ENCODE measurements at regions not wholly inside any gene's neighbourhood (a gene's known extent, or its start where the extent isn't known, plus 50 kb on each side); places are given as distances from the start of the nearest gene placed in this dataset.

DNA sequence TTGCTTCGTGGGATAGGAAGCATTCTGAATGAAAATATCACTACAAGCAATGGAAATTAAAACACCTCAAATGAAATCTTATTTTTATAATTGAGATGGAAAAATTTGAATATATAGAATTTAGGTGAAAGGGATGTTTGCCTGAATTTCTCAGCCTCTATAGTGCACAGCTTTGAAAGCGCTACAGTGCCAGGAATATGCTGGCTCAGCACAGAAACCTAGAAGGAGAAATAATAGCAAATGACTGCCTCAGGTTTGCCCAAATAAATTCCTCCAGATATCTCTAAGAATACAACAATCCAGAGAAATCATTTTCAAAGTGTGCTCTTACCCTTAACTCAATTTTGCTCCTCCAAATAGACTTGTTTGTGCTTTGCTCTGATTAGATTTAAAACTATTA is 141.1 kb upstream of the ZNF385D start:
- WGBS, 2 donors (ENCODE audit: extremely low coverage in 2 of 2, insufficient read length in 2 of 2, insufficient replicate concordance in 1 of 2), result no CpG with 5 or more reads among the region's 2 CpGs
- H3K14ac ChIP-seq (ENCODE audit: low read length), result no peak overlapping the region
- H3K4ac ChIP-seq (ENCODE audit: low read length), result no peak overlapping the region
- no peak overlapping the region for H3K9ac ChIP-seq (ENCODE audit: low read depth, low read length, poor library complexity)
- H3K4me3 ChIP-seq (ENCODE audit: low read length in 2 of 2), result no peak overlapping the region
- no peak overlapping the region for H2BK15ac ChIP-seq (ENCODE audit: low read length)
- no peak overlapping the region for H4K8ac ChIP-seq (ENCODE audit: low read depth, low read length)
- H3K79me1 ChIP-seq (ENCODE audit: low read depth, low read length), result no peaks in the 10 kb centered on the region
- no peak overlapping the region for H2AFZ ChIP-seq (ENCODE audit: low read length)
- no peak overlapping the region for H3K27ac ChIP-seq (replicated peaks; ENCODE audit: low read length)
- no peak overlapping the region for H2BK5ac ChIP-seq (ENCODE audit: low read length)
- H4K91ac ChIP-seq (ENCODE audit: low read depth, low read length, poor library complexity), result no peak overlapping the region
- H3K18ac ChIP-seq (ENCODE audit: low read length), result no peak overlapping the region
- no peak overlapping the region for H3K23ac ChIP-seq (ENCODE audit: low read depth, low read length, poor library complexity)
- no peaks in the 10 kb centered on the region for H3K9me3 ChIP-seq (replicated peaks in 1 of 2; ENCODE audit: control insufficient read depth in 2 of 2, insufficient read depth in 1 of 2, low read depth in 1 of 2, low read length in 2 of 2)
- no peak overlapping the region for H2BK12ac ChIP-seq (ENCODE audit: low read length)
- H2AK5ac ChIP-seq (ENCODE audit: low read depth, low read length), result no peak overlapping the region
- H3K27me3 ChIP-seq (ENCODE audit: control insufficient read depth in 3 of 3, insufficient read depth in 3 of 3, low read depth in 1 of 3, low read length in 3 of 3), result no peaks in the 10 kb centered on the region
- no peaks in the 10 kb centered on the region for H3K4me1 ChIP-seq (ENCODE audit: control insufficient read depth in 2 of 2, insufficient read depth in 1 of 2, low read depth in 1 of 2, low read length in 2 of 2)
- H2BK120ac ChIP-seq (ENCODE audit: low read depth, low read length), result no peak overlapping the region
- H3K36me3 ChIP-seq (replicated peaks in 1 of 2; ENCODE audit: control insufficient read depth in 2 of 2, insufficient read depth in 2 of 2, low read length in 2 of 2), result no peaks in the 10 kb centered on the region
- DNase-seq (ENCODE audit: low spot score), result no peak
- no peak overlapping the region for H3K4me2 ChIP-seq (ENCODE audit: insufficient read depth, low read length, poor library complexity, severe bottlenecking)

DNA sequence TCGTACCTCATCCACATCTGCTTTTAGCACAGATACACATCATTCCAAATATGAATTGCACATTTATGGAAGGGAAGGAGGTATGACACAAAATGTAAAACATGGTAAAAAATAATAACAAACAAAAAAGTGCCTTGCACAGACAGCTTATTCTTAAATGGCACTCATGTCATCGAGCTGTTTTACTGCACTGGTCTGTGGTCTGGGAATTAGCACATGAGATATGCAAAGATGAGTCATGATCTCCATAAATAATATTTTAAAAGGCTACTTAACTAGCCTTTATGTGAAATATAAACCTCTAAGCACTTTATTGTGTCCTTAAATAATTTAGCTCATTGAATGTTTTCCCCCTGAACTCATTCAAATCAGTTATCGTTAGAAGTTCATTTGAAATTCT is 142.2 kb upstream of the ZNF385D start:
- no peak overlapping the region for H3K23ac ChIP-seq (ENCODE audit: low read depth, low read length, poor library complexity)
- H2AK5ac ChIP-seq (ENCODE audit: low read depth, low read length), result no peak overlapping the region
- H2BK15ac ChIP-seq (ENCODE audit: low read length), result no peak overlapping the region
- no peak overlapping the region for H2AFZ ChIP-seq (ENCODE audit: low read length)
- H3K27me3 ChIP-seq (ENCODE audit: control insufficient read depth in 3 of 3, insufficient read depth in 3 of 3, low read depth in 1 of 3, low read length in 3 of 3), result no peaks in the 10 kb centered on the region
- H3K14ac ChIP-seq (ENCODE audit: low read length), result no peak overlapping the region
- H3K9ac ChIP-seq (ENCODE audit: low read depth, low read length, poor library complexity), result no peak overlapping the region
- no peaks in the 10 kb centered on the region for H3K79me1 ChIP-seq (ENCODE audit: low read depth, low read length)
- H3K18ac ChIP-seq (ENCODE audit: low read length), result no peak overlapping the region
- H2BK5ac ChIP-seq (ENCODE audit: low read length), result no peak overlapping the region
- no peaks in the 10 kb centered on the region for H3K9me3 ChIP-seq (replicated peaks in 1 of 2; ENCODE audit: control insufficient read depth in 2 of 2, insufficient read depth in 1 of 2, low read depth in 1 of 2, low read length in 2 of 2)
- H2BK12ac ChIP-seq (ENCODE audit: low read length), result no peak overlapping the region
- no peak overlapping the region for H3K4ac ChIP-seq (ENCODE audit: low read length)
- no peaks in the 10 kb centered on the region for H3K36me3 ChIP-seq (replicated peaks in 1 of 2; ENCODE audit: control insufficient read depth in 2 of 2, insufficient read depth in 2 of 2, low read length in 2 of 2)
- no peaks in the 10 kb centered on the region for H3K4me1 ChIP-seq (ENCODE audit: control insufficient read depth in 2 of 2, insufficient read depth in 1 of 2, low read depth in 1 of 2, low read length in 2 of 2)
- no peak overlapping the region for H2BK120ac ChIP-seq (ENCODE audit: low read depth, low read length)
- no peak overlapping the region for H4K91ac ChIP-seq (ENCODE audit: low read depth, low read length, poor library complexity)
- no peak overlapping the region for H3K4me2 ChIP-seq (ENCODE audit: insufficient read depth, low read length, poor library complexity, severe bottlenecking)
- WGBS, 2 donors (ENCODE audit: extremely low coverage in 2 of 2, insufficient read length in 2 of 2, insufficient replicate concordance in 1 of 2), result no CpG with 5 or more reads among the region's 3 CpGs
- no peak overlapping the region for H4K8ac ChIP-seq (ENCODE audit: low read depth, low read length)
- H3K27ac ChIP-seq (replicated peaks; ENCODE audit: low read length), result no peak overlapping the region
- no peak for DNase-seq (ENCODE audit: low spot score)
- no peak overlapping the region for H3K4me3 ChIP-seq (ENCODE audit: low read length in 2 of 2)

DNA sequence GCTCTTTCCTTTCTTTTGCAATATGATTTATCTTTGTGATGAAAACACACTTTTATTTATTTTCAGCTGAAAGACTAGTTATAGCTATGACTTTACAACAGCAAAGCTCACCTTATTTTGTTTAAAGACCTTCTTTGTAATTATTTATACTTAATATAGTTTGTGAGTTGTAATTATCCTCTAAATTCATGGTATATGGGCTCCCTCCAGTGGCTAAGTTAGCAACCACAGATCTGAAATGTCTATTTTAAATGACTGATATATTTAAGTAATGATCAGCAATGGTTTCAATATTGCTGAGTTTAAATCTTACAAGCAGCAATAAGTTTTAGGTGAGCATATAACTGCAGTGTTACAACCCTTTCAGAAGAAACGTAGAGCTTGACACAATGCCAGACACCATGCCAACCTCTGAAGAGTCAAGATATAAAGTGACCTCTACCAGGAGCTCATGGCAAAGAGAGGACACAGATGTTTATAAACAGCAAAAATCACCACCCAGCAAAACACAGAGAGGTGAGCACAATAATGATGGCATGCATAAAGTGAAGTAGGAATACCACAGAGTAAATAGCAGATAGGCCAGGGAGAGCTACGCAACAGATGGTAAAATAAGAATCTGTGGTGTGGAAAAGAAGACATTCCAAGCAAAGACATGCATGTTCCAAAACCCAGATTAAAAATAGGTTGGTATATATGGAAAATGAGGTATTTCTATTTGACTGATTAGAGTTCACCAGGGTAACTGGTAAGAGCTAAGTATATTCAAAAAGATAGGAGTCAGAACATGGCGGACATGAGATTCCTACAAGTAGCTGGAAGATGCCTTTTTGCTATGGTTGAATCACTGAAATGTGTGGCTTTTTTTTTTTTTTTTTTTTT is 143.7 kb upstream of the ZNF385D start:
- H3K9ac ChIP-seq (ENCODE audit: low read depth, low read length, poor library complexity), result no peak overlapping the region
- no peak overlapping the region for H2BK15ac ChIP-seq (ENCODE audit: low read length)
- H3K14ac ChIP-seq (ENCODE audit: low read length), result no peak overlapping the region
- H2AK5ac ChIP-seq (ENCODE audit: low read depth, low read length), result no peak overlapping the region
- H3K27ac ChIP-seq (replicated peaks; ENCODE audit: low read length), result no peak overlapping the region
- H3K36me3 ChIP-seq (replicated peaks in 1 of 2; ENCODE audit: control insufficient read depth in 2 of 2, insufficient read depth in 2 of 2, low read length in 2 of 2), result no peaks in the 10 kb centered on the region
- no peaks in the 10 kb centered on the region for H3K4me1 ChIP-seq (ENCODE audit: control insufficient read depth in 2 of 2, insufficient read depth in 1 of 2, low read depth in 1 of 2, low read length in 2 of 2)
- H2AFZ ChIP-seq (ENCODE audit: low read length), result no peak overlapping the region
- H4K8ac ChIP-seq (ENCODE audit: low read depth, low read length), result no peak overlapping the region
- no peaks in the 10 kb centered on the region for H3K9me3 ChIP-seq (replicated peaks in 1 of 2; ENCODE audit: control insufficient read depth in 2 of 2, insufficient read depth in 1 of 2, low read depth in 1 of 2, low read length in 2 of 2)
- H2BK120ac ChIP-seq (ENCODE audit: low read depth, low read length), result no peak overlapping the region
- no peak overlapping the region for H2BK12ac ChIP-seq (ENCODE audit: low read length)
- no peak for DNase-seq (ENCODE audit: low spot score)
- H3K4me3 ChIP-seq (ENCODE audit: low read length in 2 of 2), result no peak overlapping the region
- H3K4me2 ChIP-seq (ENCODE audit: insufficient read depth, low read length, poor library complexity, severe bottlenecking), result no peak overlapping the region
- no peak overlapping the region for H3K23ac ChIP-seq (ENCODE audit: low read depth, low read length, poor library complexity)
- H4K91ac ChIP-seq (ENCODE audit: low read depth, low read length, poor library complexity), result no peak overlapping the region
- H3K4ac ChIP-seq (ENCODE audit: low read length), result no peak overlapping the region
- no peaks in the 10 kb centered on the region for H3K79me1 ChIP-seq (ENCODE audit: low read depth, low read length)
- no peak overlapping the region for H3K18ac ChIP-seq (ENCODE audit: low read length)
- no peak overlapping the region for H2BK5ac ChIP-seq (ENCODE audit: low read length)
- H3K27me3 ChIP-seq (ENCODE audit: control insufficient read depth in 3 of 3, insufficient read depth in 3 of 3, low read depth in 1 of 3, low read length in 3 of 3), result no peaks in the 10 kb centered on the region
- WGBS, 2 donors (ENCODE audit: extremely low coverage in 2 of 2, insufficient read length in 2 of 2, insufficient replicate concordance in 1 of 2), result no CpG with 5 or more reads among the region's 3 CpGs

GRCh38 chr3:21898316-21898715 is 147.3 kb upstream of the ZNF385D start:
- no peak for DNase-seq (ENCODE audit: low spot score)
- Histone ChIP-seq H3K9me3 (replicated peaks in 1 of 2; ENCODE audit: control insufficient read depth in 2 of 2, insufficient read depth in 1 of 2, low read depth in 1 of 2, low read length in 2 of 2) (no peaks in the 10 kb centered on the region), H2AK5ac (ENCODE audit: low read depth, low read length) (no peak overlapping the region), H3K4me1 (ENCODE audit: control insufficient read depth in 2 of 2, insufficient read depth in 1 of 2, low read depth in 1 of 2, low read length in 2 of 2) (no peaks in the 10 kb centered on the region), H3K4me3 (ENCODE audit: low read length in 2 of 2) (no peak overlapping the region), H4K8ac (ENCODE audit: low read depth, low read length) (no peak overlapping the region), H2BK15ac (ENCODE audit: low read length) (no peak overlapping the region), H3K4ac (ENCODE audit: low read length) (no peak overlapping the region), H3K27me3 (ENCODE audit: control insufficient read depth in 3 of 3, insufficient read depth in 3 of 3, low read depth in 1 of 3, low read length in 3 of 3) (no peaks in the 10 kb centered on the region), H2BK12ac (ENCODE audit: low read length) (no peak overlapping the region), H3K14ac (ENCODE audit: low read length) (no peak overlapping the region), H2BK120ac (ENCODE audit: low read depth, low read length) (no peak overlapping the region), H4K91ac (ENCODE audit: low read depth, low read length, poor library complexity) (no peak overlapping the region), H3K23ac (ENCODE audit: low read depth, low read length, poor library complexity) (no peak overlapping the region), H3K36me3 (replicated peaks in 1 of 2; ENCODE audit: control insufficient read depth in 2 of 2, insufficient read depth in 2 of 2, low read length in 2 of 2) (no peaks in the 10 kb centered on the region), H3K9ac (ENCODE audit: low read depth, low read length, poor library complexity) (no peak overlapping the region), H3K79me1 (ENCODE audit: low read depth, low read length) (no peaks in the 10 kb centered on the region), H2BK5ac (ENCODE audit: low read length) (no peak overlapping the region), H3K27ac (replicated peaks; ENCODE audit: low read length) (no peak overlapping the region), H3K18ac (ENCODE audit: low read length) (no peak overlapping the region), H3K4me2 (ENCODE audit: insufficient read depth, low read length, poor library complexity, severe bottlenecking) (no peak overlapping the region), H2AFZ (ENCODE audit: low read length) (no peak overlapping the region)
